ENCODE measurements at regions not wholly inside any gene's neighbourhood (a gene's known extent, or its start where the extent isn't known, plus 50 kb on each side); places are given as distances from the start of the nearest gene placed in this dataset.

DNA sequence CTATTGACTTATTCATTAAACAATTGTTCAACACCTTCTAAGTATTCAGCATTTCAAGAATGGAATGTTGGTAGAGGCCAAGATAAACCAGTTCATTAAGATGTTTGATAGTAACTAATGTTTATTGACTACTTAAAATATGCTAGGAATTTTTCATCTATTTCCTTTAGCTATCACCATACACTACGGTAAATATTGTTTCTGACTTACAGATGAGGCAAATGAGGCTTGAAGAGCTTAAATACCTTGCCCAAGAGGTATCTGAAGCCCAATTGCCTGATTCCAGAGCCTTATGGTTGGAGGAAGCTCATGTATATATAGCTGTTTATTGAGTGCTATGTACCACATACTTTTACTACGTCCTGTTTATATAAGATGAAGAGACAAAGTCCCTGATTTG, 286.2 kb downstream of the NDFIP2 start:
- H3K18ac ChIP-seq (ENCODE audit: insufficient read length, low read depth, low read length) = no peak overlapping the region
- Mint-ChIP-seq H3K4me3 (no peak overlapping the region), H3K9me3 (peaks cover 0 to 7% of the 10 kb centered on the region in 2 experiments; a peak in 2 of 5 replicates), H3K36me3 (ENCODE audit: insufficient read depth in 1 of 3, low read depth in 3 of 3) (peaks cover 2 to 8% (median 5%) of the 10 kb centered on the region in 3 experiments; a peak in 6 of 7 replicates), H3K27me3 (ENCODE audit: low read depth) (no peaks in the 10 kb centered on the region), H3K4me1 (no peaks in the 10 kb centered on the region), H3K27ac (no peak overlapping the region)
- TF ChIP-seq, protein P1, sequence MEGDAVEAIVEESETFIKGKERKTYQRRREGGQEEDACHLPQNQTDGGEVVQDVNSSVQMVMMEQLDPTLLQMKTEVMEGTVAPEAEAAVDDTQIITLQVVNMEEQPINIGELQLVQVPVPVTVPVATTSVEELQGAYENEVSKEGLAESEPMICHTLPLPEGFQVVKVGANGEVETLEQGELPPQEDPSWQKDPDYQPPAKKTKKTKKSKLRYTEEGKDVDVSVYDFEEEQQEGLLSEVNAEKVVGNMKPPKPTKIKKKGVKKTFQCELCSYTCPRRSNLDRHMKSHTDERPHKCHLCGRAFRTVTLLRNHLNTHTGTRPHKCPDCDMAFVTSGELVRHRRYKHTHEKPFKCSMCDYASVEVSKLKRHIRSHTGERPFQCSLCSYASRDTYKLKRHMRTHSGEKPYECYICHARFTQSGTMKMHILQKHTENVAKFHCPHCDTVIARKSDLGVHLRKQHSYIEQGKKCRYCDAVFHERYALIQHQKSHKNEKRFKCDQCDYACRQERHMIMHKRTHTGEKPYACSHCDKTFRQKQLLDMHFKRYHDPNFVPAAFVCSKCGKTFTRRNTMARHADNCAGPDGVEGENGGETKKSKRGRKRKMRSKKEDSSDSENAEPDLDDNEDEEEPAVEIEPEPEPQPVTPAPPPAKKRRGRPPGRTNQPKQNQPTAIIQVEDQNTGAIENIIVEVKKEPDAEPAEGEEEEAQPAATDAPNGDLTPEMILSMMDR (conservative IDR thresholded peaks at IDR 0.05) = no peak
- H2BK5ac ChIP-seq (ENCODE audit: insufficient read length, low read length) = no peak overlapping the region
- no peak overlapping the region for H2AFZ ChIP-seq (ENCODE audit: low read length)
- H3K14ac ChIP-seq (ENCODE audit: insufficient read depth, low read length) = no peak overlapping the region
- no peak overlapping the region for H4K5ac ChIP-seq (ENCODE audit: insufficient read length, low read depth, low read length)
- no peak overlapping the region for H4K8ac ChIP-seq (replicated peaks; ENCODE audit: insufficient read length, low read depth, low read length)
- H4K20me1 ChIP-seq (ENCODE audit: control insufficient read depth, insufficient read depth, insufficient read length) = no peaks in the 10 kb centered on the region
- H3K27ac ChIP-seq (ENCODE audit: insufficient read length, low read depth, low read length) = no peak overlapping the region
- no peaks in the 10 kb centered on the region for H3K27me3 ChIP-seq (ENCODE audit: insufficient read depth, low read length)
- no peak overlapping the region for H2BK15ac ChIP-seq (ENCODE audit: low read depth, low read length)
- no peak overlapping the region for H3K9ac ChIP-seq (ENCODE audit: extremely low read depth, insufficient read length, low read length)
- H4K91ac ChIP-seq (ENCODE audit: insufficient read length, low read depth, low read length) = no peak overlapping the region
- H3K4me1 ChIP-seq (ENCODE audit: insufficient read depth, low read length) = no peaks in the 10 kb centered on the region
- H3K23ac ChIP-seq (ENCODE audit: insufficient read length, low read depth, low read length) = no peak overlapping the region
- no peak overlapping the region for H3T11ph ChIP-seq (ENCODE audit: low read length)
- no peaks in the 10 kb centered on the region for H3K79me2 ChIP-seq (ENCODE audit: insufficient read depth, low read length)
- H3K23me2 ChIP-seq (ENCODE audit: insufficient read length, low read depth, low read length, poor library complexity, severe bottlenecking) = no peaks in the 10 kb centered on the region
- no peak overlapping the region for H3K56ac ChIP-seq (ENCODE audit: insufficient read length, low read depth, low read length)
- no peak overlapping the region for H2BK120ac ChIP-seq (ENCODE audit: low read depth, low read length, poor library complexity, severe bottlenecking)
- DNase-seq = no peak
- H2AK5ac ChIP-seq (ENCODE audit: insufficient read length, low read length) = no peak overlapping the region
- H2BK20ac ChIP-seq (ENCODE audit: low read depth, low read length, poor library complexity, severe bottlenecking) = no peak overlapping the region
- no CpG with 5 or more reads among the region's 2 CpGs for WGBS (ENCODE audit: extremely low coverage, insufficient read length, low lambda C conversion rate)
- no peak overlapping the region for H3K4ac ChIP-seq (ENCODE audit: low read depth, low read length)
- no peaks in the 10 kb centered on the region for H3K9me3 ChIP-seq (ENCODE audit: control insufficient read depth, low read depth, low read length)
- no peak overlapping the region for H2BK12ac ChIP-seq (ENCODE audit: insufficient read length, low read depth, low read length)
- no peaks in the 10 kb centered on the region for H3K79me1 ChIP-seq (ENCODE audit: insufficient read depth, low read depth, low read length, poor library complexity, severe bottlenecking)
- no peak overlapping the region for H3K4me2 ChIP-seq (ENCODE audit: insufficient read depth, insufficient read length, low read length)
